PC-3 (cell line): ENCODE measurements at regions not wholly inside any gene's neighbourhood (a gene's known extent, or its start where the extent isn't known, plus 50 kb on each side); places are given as distances from the start of the nearest gene placed in this dataset.

ENCODE experiments used
- ATAC-seq: fragments of 200-7000 bp; cut with Tn5 transposase; 2 replicates; pipeline ENCODE4 v1.9.1; 2020; ENCODE audit warnings: mild to moderate bottlenecking, moderate library complexity
- BruUV-seq: library from RNA; stranded (reverse); fragments of 400-500 nt; replicated peaks from 2 replicates; lab custom pipeline; 2021; lab: Mats Ljungman, UMichigan
- CTCF ChIA-PET: fragments of 300-600 bp; sonication (Branson Sonifier 250); formaldehyde crosslinking; loops from one replicate; lab custom pipeline; 2022; ENCODE audit warnings: antibody characterized with exemption; lab: Charles Lee
- POLR2A ChIA-PET: fragments of 300-600 bp; sonication (Branson Sonifier 250); formaldehyde crosslinking; loops from one replicate; lab custom pipeline; 2022; ENCODE audit warnings: antibody characterized with exemption; ENCODE audit not compliant: unreplicated experiment; lab: Charles Lee
- DNase-seq: peaks from one replicate; pipeline ENCODE4 v3.0.0-alpha.2; 2015
- H2AFZ ChIP-seq: fragments of 300-600 bp; sonication (generic); 2 replicates; pipeline ENCODE4 v1.6.0; 2016; ENCODE audit warnings: antibody characterized with exemption, low read length
- H3F3A ChIP-seq: fragments of 300-600 bp; sonication (generic); one replicate; pipeline ENCODE4 v1.6.0; 2017; ENCODE audit warnings: antibody characterized with exemption, low read length, control low read depth, mild to moderate bottlenecking; ENCODE audit not compliant: unreplicated experiment
- H3K27ac ChIP-seq: fragments of 300-600 bp; sonication (generic); 2 replicates; pipeline ENCODE4 v1.5.1; 2016; ENCODE audit warnings: mild to moderate bottlenecking, low read length
- H3K27me3 ChIP-seq: fragments of 300-600 bp; sonication (generic); 2 replicates; pipeline ENCODE4 v1.6.1; 2016; ENCODE audit warnings: low read length, mixed read lengths
- H3K36me3 ChIP-seq: fragments of 300-600 bp; sonication (generic); 2 replicates; pipeline ENCODE4 v1.6.1; 2016; ENCODE audit warnings: low read depth, mixed run types, low read length, mixed read lengths
- H3K4me1 ChIP-seq: fragments of 300-600 bp; sonication (generic); 2 replicates; pipeline ENCODE4 v1.5.1; 2016; ENCODE audit warnings: low read length; ENCODE audit not compliant: insufficient read depth
- H3K4me2 ChIP-seq: fragments of 300-600 bp; sonication (generic); 2 replicates; pipeline ENCODE4 v1.6.0; 2016; ENCODE audit warnings: low read length
- H3K4me3 ChIP-seq: fragments of 300-600 bp; sonication (generic); 2 replicates; pipeline ENCODE4 v1.5.1; 2016; ENCODE audit warnings: mild to moderate bottlenecking, low read length, mixed read lengths
- H3K79me2 ChIP-seq: fragments of 300-600 bp; sonication (generic); 2 replicates; pipeline ENCODE4 v1.6.1; 2017; ENCODE audit warnings: low read length, mixed read lengths
- H3K9ac ChIP-seq: fragments of 300-600 bp; sonication (generic); 2 replicates; pipeline ENCODE4 v1.6.0; 2016; ENCODE audit warnings: mild to moderate bottlenecking, low read length
- H3K9me2 ChIP-seq: fragments of 300-600 bp; sonication (generic); replicated peaks from 2 replicates; pipeline ENCODE4 v1.6.1; 2016; ENCODE audit warnings: mixed run types, low read length, mixed read lengths
- H3K9me3 ChIP-seq: fragments of 300-600 bp; sonication (generic); 2 replicates; pipeline ENCODE4 v1.6.1; 2016; ENCODE audit warnings: low read length, mixed read lengths
- H4K20me1 ChIP-seq: fragments of 300-600 bp; sonication (generic); 2 replicates; pipeline ENCODE4 v1.6.1; 2016; ENCODE audit warnings: low read length, mixed read lengths
- CTCF ChIP-seq: fragments of 300-600 bp; sonication (generic); conservative IDR thresholded peaks from 2 replicates; pipeline ENCODE4 v1.5.1; 2017; ENCODE audit warnings: antibody characterized with exemption, low read depth, mild to moderate bottlenecking, low read length
- EZH2 ChIP-seq: fragments of 300-600 bp; sonication (generic); IDR thresholded peaks from one replicate; pipeline ENCODE4 v1.6.1; 2017; ENCODE audit warnings: antibody characterized with exemption, mild to moderate bottlenecking, low read length; ENCODE audit not compliant: unreplicated experiment
- EZH2phosphoT487 ChIP-seq: fragments of 300-600 bp; sonication (generic); IDR thresholded peaks from 2 replicates; pipeline ENCODE4 v1.6.1; 2018; ENCODE audit warnings: mild to moderate bottlenecking, antibody characterized with exemption, low read length, borderline replicate concordance
- intact Hi-C: fragments of 100-400 bp; cut with micrococcal nuclease; formaldehyde crosslinking; loops from 2 replicates; pipeline ENCODE4 v1.9.0; 2023

GRCh38 chr10:123472606-123473005, 193.5 kb upstream of the GPR26 start:
- no peak overlapping the region for H3K4me3 ChIP-seq
- H3K9me2 ChIP-seq = no peaks in the 10 kb centered on the region
- no peaks in the 10 kb centered on the region for H4K20me1 ChIP-seq
- ChIA-PET POLR2A (no interaction called here), CTCF (no interaction called here)
- H3K4me1 ChIP-seq = no peaks in the 10 kb centered on the region
- ATAC-seq (no peak), DNase-seq (no peak)
- H2AFZ ChIP-seq = no peak overlapping the region
- H3K79me2 ChIP-seq = no peaks in the 10 kb centered on the region
- H3K9ac ChIP-seq = no peak overlapping the region
- no TSS peak for BruUV-seq
- intact Hi-C loops = no loop called here
- H3K27me3 ChIP-seq = peaks cover 42% of the 10 kb centered on the region
- H3K9me3 ChIP-seq = no peaks in the 10 kb centered on the region
- TF ChIP-seq EZH2 (no peak), EZH2phosphoT487 (no peak), CTCF (no peak)
- H3F3A ChIP-seq = no peaks in the 10 kb centered on the region
- H3K4me2 ChIP-seq = no peak overlapping the region
- H3K36me3 ChIP-seq = no peaks in the 10 kb centered on the region
- H3K27ac ChIP-seq = no peak overlapping the region

- Histone ChIP-seq H3K27ac (no peak overlapping the region), H3K4me1 (no peaks in the 10 kb centered on the region), H3K9me3 (no peaks in the 10 kb centered on the region), H3K79me2 (no peaks in the 10 kb centered on the region), H4K20me1 (no peaks in the 10 kb centered on the region), H2AFZ (no peak overlapping the region), H3K4me2 (no peak overlapping the region), H3K27me3 (peaks cover 52% of the 10 kb centered on the region), H3F3A (no peaks in the 10 kb centered on the region), H3K9ac (no peak overlapping the region), H3K4me3 (no peak overlapping the region), H3K9me2 (no peaks in the 10 kb centered on the region), H3K36me3 (no peaks in the 10 kb centered on the region)
- ChIA-PET POLR2A (no interaction called here), CTCF (no interaction called here)
- no peak for ATAC-seq
- BruUV-seq = no TSS peak
- TF ChIP-seq EZH2 = no peak
- no peak for TF ChIP-seq EZH2phosphoT487
- TF ChIP-seq CTCF = no peak
- DNase-seq = no peak
- intact Hi-C loops = no loop called here
These were observed 191.5 kb upstream of the GPR26 start for GRCh38 chr10:123474700-123475099.

GRCh38 chr10:123475466-123475865, 190.7 kb upstream of the GPR26 start:
- H3K4me3 ChIP-seq = no peak overlapping the region
- no peak overlapping the region for H3K27ac ChIP-seq
- no peak for DNase-seq
- H3K79me2 ChIP-seq = no peaks in the 10 kb centered on the region
- CTCF ChIA-PET = no interaction called here
- no peak overlapping the region for H3K9ac ChIP-seq
- POLR2A ChIA-PET = no interaction called here
- BruUV-seq = no TSS peak
- H3F3A ChIP-seq = no peaks in the 10 kb centered on the region
- ATAC-seq = no peak
- peaks cover 56% of the 10 kb centered on the region for H3K27me3 ChIP-seq
- no peaks in the 10 kb centered on the region for H3K9me3 ChIP-seq
- no peak overlapping the region for H3K4me2 ChIP-seq
- H3K9me2 ChIP-seq = no peaks in the 10 kb centered on the region
- TF ChIP-seq CTCF = no peak
- no peak for TF ChIP-seq EZH2phosphoT487
- TF ChIP-seq EZH2 = no peak
- H2AFZ ChIP-seq = no peak overlapping the region
- H3K36me3 ChIP-seq = no peaks in the 10 kb centered on the region
- intact Hi-C loops = no loop called here
- H3K4me1 ChIP-seq = no peaks in the 10 kb centered on the region
- no peaks in the 10 kb centered on the region for H4K20me1 ChIP-seq
